SU-DHL-6 (cell line): ENCODE measurements at regions not wholly inside any gene's neighbourhood (a gene's known extent, or its start where the extent isn't known, plus 50 kb on each side); places are given as distances from the start of the nearest gene placed in this dataset.

Experiments used
- CTCF ChIP-seq: fragments of 200-600 bp; sonication (generic); IDR thresholded peaks from one replicate; pipeline ENCODE4 v1.5.1; 2017; ENCODE audit warnings: antibody characterized with exemption, mild to moderate bottlenecking, low read length, moderate library complexity; ENCODE audit not compliant: insufficient read depth, poor library complexity, severe bottlenecking
- EZH2phosphoT487 ChIP-seq: fragments of 200-600 bp; sonication (generic), shearing (Covaris generic); conservative IDR thresholded peaks from 2 replicates; pipeline ENCODE4 v1.6.1; 2018; ENCODE audit warnings: mild to moderate bottlenecking, antibody characterized with exemption, low read length, moderate library complexity, mixed read lengths

- TF ChIP-seq CTCF (peak; percentile 23), EZH2phosphoT487 (no peak)
Observed at GRCh38 chr1:195804547-195804946, 803.7 kb downstream of the KCNT2 start.
